ENCODE measurements at regions not wholly inside any gene's neighbourhood (a gene's known extent, or its start where the extent isn't known, plus 50 kb on each side); places are given as distances from the start of the nearest gene placed in this dataset.

DNA sequence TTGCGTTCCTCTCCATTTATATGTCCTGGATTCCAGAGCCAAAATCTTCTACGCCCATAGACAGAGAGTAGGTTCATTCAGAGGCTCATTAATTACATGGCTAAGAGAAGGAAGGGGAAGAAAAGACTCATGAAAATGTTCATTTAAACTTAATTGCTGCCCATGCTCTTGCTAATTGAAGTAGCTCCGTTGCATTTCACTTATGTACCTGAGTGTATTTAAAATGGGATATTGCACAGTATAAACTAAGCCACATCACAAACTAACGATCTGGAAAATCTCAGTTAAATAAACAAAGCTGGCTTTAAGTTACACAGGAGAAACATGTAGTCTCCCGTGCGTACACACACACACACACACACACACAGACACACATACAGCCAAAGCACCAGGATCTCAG is 269.2 kb downstream of the CDC5L start:
- in situ Hi-C loops (cut with MboI; ENCODE audit: low sequenced_read_pairs), result loop anchor here (10.0 kb wide), 1 partner anchor 1268 kb away; no protein-coding TSS in a partner anchor

DNA sequence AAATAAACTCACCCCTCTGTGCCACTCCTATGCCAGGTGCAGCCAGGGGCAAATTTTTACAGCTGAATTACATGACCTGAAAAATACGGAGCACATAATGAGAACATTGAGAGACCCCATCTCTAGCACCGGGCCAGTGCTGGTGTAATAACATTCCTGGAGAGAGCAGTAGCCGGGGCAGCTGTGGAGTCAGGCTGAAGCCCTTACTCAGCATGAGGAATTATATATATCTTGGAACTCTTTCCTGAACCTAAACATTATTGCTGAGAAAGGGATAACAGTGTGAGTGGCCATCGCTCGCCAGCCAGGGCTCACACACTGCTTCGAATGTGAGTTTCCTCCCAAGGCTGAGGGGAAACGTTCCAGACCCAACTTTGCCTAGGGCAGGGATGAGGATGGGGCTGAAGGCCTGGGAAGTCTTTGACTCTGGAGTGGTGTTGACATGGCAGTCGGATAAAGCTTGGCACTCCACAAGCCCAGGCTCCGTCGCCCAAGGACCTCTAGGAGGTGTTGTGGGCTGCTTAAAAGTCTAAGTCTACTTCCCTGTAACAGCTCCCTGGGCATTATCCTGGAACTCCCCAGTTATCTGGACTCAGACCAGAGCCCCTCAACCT is 269.8 kb downstream of the CDC5L start:
- in situ Hi-C loops (cut with MboI; ENCODE audit: low sequenced_read_pairs), result loop anchor here (10.0 kb wide), 1 partner anchor 1267 kb away; no protein-coding TSS in a partner anchor

DNA sequence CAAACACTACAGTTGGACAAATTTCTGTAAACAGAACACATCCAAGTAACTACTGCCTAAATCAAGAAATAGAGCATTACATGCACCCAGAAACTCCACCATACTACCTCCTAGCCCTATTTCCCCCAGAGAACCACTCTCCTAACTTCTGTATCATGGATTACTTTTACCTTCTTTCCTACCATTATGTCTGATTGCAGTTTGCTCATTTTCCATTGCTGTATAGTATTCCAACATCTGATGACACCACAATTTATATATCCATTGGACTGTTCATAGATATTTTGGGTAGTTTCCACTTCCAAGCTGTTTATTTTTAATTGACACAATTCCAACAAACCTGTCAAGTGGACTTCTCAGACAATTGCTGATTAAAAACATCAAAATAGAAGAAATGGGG is 271.1 kb downstream of the CDC5L start:
- in situ Hi-C loops (cut with MboI; ENCODE audit: low sequenced_read_pairs), result loop anchor here (10.0 kb wide), 1 partner anchor 1266 kb away; no protein-coding TSS in a partner anchor

DNA sequence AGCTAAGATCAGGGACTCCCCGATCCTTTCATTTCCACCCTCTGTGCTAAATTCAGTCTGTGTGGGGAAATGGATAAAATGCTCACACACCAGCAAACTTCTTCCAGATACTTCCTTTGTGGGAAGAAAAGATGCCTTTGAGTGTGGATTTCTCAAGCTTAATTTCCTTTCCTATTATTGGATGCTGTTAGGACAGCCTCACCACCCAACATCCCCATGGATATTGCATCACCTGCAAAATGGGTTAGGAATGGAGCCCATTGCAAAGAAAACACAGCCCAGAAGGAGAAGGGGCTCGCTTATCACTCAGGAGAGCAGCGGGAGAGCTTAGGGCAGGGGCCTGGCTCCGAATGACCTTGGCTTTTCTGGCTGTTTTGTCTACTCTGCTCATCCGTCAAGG is 272.2 kb downstream of the CDC5L start:
- in situ Hi-C loops (cut with MboI; ENCODE audit: low sequenced_read_pairs), result loop anchor here (10.0 kb wide), 1 partner anchor 1265 kb away; no protein-coding TSS in a partner anchor

DNA sequence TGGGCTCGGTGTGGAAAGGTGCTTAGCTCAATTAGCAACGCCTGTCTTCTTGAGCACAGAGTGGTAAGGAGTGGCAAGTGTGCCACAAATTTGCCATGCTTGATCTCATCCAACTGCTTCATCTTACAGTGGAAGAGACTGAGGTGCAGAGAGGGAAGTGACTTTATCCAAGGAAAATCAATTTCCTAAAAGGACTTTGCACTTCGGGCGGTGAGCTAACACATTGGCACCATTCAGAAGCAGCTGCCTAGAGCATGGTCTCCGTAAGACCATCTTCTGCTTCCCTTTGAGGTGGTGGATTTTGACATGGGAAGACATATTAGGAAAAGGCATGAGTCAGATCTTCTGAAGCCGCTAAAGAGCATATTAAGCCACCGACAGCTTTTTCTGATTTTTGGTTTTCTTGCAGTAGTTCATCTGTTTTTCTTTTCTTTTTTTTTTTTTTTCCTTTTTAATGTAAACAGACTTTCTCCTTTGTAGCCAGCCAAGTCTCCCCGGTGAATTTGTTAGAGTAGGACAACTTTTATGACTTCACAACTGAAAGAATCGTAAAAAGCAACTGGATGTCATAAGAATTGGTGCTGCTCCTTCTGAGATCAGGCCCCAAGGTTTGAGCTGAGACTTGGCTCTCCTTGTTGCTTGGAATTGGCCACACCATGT is 273.2 kb downstream of the CDC5L start:
- in situ Hi-C loops (cut with MboI; ENCODE audit: low sequenced_read_pairs), result no loop called here

DNA sequence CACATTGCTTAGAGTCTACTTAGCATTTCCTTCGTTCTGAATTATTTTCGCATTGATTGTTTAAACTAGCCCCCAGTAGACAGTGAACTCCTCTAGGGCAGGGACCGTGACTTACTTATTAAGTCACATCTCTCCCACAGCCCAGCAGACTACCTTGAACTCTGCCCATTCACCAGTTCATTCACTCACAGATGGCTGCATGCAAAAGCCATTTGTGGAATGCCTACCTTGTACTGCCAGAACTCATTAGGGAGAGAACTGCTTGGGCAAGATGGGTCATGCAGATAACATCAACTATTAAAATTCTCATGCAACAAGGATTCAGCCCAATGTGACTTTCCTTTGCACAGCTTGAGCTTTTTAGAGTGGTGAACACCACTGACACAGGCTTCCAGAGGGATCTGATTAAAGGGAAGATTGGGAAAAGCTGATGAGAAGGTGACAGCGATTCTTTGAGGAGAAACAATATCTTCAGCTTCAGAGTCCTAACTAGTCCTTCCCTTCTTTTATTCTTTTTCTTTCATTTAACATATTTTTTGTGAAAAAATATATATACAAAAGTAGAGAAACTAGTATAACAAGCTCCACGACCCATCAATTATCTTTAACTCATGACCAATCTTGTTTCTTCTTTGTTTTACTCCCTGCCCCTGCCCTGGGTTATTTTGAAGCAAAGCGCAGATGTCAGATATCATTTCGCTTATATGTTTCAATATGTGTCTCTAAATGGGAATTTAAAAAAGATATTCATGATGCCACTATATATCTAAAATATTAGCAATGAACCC is 273.9 kb downstream of the CDC5L start:
- in situ Hi-C loops (cut with MboI; ENCODE audit: low sequenced_read_pairs), result no loop called here

DNA sequence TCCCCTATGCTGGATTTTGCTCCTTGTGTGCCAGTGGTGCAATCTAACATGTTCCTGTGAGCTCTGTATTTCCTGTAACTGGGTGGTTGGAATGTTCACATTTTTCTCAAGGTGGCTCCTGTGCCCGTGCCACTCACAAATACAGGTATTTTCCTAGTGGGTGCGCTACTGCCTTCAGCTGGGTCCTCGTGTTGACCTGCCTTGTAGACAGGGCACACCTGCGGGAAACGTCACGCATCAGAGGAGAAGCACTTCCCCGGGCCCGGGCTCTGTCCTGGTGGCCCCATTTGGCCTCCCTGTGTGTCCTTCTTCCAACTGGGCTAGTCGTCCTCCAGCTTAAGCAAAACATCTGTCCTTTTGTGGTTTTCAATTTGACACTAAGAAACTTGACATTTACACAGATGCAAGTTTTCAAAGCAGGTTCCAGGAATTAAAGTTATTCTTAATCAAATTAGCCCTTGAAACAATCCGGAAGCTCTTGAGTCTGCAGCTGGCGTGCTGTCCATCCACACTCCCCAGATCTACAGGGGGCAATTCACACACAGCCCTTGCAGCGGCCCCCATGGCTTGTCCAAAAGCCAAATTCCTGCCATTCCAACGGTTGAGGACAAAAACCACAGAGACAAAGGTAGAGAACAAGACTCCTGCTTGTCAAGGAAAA is 275.1 kb downstream of the CDC5L start:
- in situ Hi-C loops (cut with MboI; ENCODE audit: low sequenced_read_pairs), result no loop called here

DNA sequence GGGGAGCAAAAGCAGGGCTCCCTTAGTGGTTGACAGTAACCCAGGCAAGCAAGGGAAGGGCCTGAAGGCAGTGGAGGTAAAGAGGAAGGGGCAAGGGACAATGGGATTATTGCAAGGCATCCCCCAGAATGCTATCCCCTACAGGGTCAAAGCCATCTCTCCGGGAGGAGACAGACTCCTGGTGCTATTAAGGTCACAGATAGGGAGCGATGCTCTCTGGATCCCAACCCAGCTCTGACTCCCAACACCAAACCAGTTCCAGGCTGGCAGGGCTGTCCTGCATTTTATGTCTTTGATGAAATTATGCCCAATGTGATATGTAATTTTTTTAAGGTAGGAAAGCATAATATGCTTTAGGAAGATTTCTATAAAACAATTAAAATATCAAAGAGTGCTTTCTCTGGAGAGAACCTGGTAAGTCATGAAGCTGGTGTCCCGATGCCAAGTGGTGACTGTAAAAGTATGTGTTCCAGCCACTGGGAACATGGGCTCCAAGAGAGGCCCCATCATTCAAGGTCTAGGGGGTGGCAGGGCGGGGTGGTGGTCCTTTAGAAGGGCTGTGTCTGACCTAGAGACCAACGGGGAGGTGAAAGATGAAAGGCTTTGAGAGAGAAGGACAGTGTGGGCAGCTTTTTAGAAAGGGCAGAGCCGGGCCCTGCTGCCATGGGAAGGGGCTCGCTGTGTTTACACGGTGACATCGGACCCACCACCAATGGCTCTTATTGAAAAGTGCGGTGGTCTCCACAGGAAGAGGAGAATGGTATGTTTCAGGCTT is 276.5 kb downstream of the CDC5L start:
- in situ Hi-C loops (cut with MboI; ENCODE audit: low sequenced_read_pairs), result no loop called here

DNA sequence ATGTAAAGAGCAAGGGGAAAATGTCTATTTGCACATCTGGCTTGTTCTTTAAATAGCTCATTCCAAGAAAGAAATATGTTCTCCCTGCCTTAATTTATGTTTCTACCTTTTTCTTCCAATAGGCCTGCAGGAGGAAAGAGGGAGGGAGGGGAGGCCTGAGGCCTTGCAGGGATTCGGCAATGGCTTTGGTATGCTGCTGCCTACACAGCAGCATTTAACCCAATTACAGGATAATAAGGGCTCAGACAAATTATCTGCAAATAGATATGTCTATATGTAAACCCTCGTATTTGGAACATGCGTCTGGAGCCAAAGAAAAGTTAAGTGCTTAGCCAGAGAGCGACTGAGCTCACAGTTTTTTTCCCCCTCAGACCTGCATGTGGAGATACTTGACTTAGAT is 277.2 kb downstream of the CDC5L start:
- in situ Hi-C loops (cut with MboI; ENCODE audit: low sequenced_read_pairs), result no loop called here

DNA sequence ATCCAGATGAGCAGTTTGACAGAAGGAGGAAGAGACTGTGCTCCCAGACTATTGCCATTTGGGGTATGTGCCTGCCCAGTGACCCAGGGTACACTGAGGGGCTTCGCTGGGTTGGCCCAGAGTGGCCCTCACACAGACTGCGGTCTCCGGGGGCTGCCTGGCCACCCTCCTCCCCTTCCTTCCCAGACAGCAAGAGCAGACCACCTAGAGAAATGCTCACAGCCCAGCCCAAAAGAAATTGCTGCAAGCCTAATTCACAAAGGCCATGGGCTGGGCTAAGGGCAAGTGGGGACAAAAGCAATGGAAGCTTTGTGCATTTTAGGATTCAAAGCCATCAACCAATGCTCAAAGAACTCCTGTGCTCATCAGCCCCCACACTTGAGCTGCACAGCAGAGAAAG is 277.6 kb downstream of the CDC5L start:
- in situ Hi-C loops (cut with MboI; ENCODE audit: low sequenced_read_pairs), result no loop called here

DNA sequence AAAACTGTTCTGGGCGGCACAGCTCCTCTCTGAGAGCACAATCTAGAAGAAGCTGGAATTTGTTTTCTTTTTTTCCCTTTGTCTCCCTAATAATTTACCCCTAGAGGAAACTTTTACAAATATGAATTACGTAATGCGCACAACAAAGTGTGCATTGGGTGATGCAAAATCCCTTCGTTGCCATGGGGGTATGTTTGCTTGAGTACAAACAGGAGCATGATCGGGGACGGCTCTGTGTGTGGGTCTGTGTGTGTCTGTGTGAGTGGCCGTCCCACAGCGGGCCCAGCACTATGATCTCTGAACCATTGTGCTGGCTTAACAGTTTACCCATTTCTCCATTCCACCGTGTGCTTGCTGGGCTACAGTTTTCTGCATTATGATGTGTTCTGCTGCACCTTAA is 278.2 kb downstream of the CDC5L start:
- in situ Hi-C loops (cut with MboI; ENCODE audit: low sequenced_read_pairs), result no loop called here

DNA sequence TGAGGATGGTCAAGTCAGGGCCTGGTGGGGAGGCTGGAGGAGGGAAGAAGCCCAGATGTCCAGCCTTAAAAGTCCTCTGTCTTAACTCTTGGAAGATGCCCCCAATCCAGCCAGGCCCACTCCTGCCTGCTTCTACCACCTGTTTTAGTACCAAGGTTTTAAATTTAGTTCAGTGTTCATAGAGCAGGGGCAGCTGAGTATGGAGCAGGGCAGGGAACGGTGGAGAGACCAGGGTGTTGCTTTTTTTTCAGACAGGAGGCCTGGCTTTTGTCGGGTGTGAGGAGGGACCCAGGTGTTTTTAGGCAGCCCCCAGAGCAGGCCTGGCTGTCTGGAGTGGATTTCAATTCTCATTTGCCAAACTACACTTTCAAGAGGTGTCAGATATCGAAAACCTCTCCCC is 278.8 kb downstream of the CDC5L start:
- in situ Hi-C loops (cut with MboI; ENCODE audit: low sequenced_read_pairs), result no loop called here

DNA sequence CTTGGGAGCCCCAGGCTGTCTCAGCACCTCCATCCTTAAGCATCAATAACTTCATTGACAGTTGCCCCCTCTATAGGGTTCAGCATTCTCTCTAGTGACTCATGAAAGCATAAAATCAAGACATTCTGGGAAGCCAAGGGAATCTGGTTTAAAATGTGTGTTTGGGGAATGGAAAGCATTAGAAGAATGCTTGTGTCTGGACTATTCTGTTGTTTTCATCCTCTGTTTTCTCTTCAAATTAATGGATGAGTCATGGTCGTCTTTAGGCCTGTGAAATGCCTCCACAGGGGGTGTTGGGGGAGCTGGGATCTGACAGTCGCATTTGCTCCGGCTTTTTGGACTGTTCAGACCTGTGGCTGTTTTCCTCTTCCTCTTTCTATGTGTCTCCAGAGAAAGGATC is 279.7 kb downstream of the CDC5L start:
- in situ Hi-C loops (cut with MboI; ENCODE audit: low sequenced_read_pairs), result no loop called here

DNA sequence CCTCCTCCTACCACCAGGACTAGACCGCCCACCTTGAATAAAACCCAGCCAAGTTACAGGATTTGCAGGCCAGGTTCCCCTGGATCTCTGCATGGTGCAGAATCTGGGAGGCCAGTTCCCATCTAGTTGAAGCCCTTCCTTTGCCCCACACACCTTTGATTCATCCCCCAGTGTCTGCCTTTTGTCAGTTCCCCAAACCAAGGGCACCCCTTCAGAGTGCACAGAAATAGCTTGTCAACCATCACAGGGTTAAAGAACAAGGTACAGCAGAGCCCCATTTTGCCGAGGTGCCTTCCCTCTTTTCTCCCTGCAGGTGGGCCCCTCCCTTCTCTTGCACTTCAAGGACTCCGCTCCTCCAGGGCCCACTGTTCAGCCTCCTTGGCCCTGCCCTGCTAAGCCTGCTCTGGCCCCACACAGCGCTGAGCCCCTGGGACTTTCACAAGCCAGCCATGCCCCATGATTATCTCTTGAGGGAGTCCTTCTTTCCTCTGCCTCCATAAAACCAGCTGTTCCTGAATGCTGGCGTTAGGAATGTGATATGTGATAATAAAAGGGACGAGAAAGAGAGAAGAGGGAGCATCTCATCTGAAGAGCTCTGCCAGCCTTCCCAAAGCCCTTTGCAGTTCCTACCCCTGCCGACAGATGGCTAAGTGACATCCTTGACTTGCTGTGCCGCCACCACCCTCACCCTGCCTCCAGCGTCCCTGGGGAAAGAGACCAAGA is 280.3 kb downstream of the CDC5L start:
- in situ Hi-C loops (cut with MboI; ENCODE audit: low sequenced_read_pairs), result no loop called here

DNA sequence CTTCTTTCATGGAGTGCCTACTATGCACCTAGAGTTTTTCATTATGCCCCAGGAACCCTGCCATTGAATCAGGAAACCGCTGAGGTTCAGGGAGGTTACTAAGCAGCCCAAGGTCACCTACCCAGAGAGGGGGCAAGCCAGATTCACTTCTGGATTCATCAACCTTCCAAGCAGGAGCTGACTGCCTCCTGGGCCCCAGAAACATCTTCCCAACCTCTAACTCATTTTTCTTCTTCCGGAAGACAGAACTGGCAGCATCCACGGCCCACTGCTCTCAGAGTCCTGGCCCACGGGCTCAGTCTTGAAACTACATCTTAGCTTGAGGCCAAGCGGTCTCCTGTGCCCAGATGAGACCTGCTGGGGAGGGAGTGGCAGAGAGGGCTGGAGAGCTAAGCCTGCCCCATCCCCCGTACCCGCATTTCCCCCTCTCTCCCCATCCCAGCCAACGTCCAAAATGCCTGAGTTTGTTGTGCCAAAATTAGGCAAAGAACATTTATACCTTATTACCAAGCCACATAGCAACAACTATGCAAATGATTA is 281.0 kb downstream of the CDC5L start:
- in situ Hi-C loops (cut with MboI; ENCODE audit: low sequenced_read_pairs), result no loop called here

DNA sequence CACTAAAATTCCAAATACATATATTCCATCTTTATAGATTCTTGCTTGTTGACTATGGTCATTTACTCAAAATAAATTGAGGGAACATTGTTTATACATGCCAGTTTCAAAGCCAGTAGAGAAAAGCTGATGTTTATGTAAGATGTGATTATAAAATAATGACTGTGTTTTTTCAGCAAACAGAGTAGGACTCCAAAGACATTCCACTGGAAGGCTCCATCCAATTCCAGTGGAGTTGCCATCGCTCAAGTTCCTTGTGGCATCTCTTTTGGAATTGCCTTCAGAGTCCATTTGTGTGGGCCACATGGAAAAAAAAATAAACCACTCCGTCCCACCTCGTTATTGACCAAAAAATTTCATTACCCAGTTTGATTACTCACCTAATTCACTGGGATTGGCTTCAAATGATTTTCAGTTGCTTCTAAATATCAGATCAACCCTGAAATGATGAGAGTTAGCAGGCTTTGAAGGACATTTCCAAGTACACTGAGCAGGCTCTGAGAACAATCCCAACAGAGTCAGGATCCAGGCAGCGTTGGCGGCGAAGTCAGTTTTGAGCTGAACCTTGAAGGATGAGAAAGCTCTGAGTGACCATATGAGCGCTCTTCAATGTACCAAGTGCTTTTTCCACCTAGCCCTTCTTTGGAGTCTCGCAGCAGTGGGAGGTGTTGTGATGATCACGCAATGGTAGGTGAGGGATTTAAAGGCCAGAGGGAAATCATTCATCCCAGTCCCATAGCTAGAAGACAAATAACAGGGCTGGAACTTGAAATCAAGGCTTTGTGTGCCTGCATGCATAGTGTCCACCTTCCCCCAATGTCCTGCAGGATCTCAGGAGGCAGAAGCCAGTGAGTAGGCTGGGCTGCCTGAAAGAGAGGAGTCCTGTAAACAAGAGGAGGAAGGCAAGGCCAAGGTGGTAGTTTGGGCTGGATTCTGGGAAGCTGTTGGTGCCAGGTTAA is 281.7 kb downstream of the CDC5L start:
- in situ Hi-C loops (cut with MboI; ENCODE audit: low sequenced_read_pairs), result no loop called here

DNA sequence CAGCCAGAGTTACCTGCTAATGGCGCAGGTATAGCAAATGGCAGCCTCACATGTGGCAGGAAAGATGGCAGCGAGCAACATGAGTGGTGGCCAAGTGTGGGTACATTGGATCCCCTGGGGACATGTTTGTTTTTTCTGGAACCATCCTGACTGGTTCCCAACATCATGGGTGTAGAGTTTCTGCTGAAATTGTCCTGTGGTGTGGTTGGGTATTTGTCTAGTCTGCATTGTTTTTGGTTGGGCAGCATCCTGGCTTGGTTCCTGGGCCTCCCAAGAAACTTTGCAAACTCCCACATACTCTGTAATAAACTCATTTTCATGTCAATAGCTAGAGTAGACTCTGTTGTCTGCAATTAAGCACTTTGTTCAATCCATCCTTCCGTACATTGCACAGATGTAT is 282.6 kb downstream of the CDC5L start:
- in situ Hi-C loops (cut with MboI; ENCODE audit: low sequenced_read_pairs), result no loop called here

DNA sequence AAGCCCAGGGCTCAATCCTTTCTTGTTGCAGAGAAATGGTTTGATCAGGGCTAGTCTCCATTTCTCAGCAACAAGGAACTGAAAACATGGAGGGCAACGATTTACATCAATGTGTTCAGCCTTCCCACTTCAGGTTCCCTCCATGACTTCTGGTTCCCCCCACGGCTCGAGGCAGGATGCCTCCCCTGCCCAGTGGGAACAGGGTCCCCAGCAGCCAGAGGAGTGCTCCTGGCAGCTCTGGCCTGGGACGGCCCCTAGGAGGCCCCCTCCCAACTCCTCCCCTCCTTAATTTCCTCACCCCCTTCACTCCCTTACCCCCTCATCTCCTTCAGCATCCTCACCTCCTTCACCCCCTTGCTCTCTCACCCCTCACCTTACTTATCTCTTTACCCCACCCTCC is 283.8 kb downstream of the CDC5L start:
- in situ Hi-C loops (cut with MboI; ENCODE audit: low sequenced_read_pairs), result no loop called here

DNA sequence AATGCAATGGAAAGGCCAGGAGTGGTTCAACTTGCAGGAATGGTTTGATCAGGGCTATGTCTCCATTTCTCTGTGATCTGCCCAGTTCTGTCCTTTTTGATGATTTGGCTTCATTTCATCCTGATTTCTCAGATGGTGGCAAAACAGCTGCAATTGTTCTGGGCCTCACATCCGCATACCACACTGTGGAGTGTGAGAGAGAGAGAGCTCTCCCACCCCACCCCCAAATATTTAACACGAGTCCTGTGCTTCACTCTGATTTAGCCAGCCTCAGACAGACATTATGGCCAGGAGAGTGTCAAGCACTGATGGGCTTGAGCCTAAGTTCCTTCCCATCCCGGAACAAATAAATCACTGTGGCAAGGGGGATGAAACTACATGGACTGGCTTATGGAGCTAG is 284.6 kb downstream of the CDC5L start:
- in situ Hi-C loops (cut with MboI; ENCODE audit: low sequenced_read_pairs), result no loop called here

Data from HL-60/S4 treated with phorbol 12-myristate 13-acetate at 8.2 ng/mL for 4 days and 3 days (cell line).